ENCODE measurements at regions not wholly inside any gene's neighbourhood (a gene's known extent, or its start where the extent isn't known, plus 50 kb on each side); places are given as distances from the start of the nearest gene placed in this dataset.

DNA sequence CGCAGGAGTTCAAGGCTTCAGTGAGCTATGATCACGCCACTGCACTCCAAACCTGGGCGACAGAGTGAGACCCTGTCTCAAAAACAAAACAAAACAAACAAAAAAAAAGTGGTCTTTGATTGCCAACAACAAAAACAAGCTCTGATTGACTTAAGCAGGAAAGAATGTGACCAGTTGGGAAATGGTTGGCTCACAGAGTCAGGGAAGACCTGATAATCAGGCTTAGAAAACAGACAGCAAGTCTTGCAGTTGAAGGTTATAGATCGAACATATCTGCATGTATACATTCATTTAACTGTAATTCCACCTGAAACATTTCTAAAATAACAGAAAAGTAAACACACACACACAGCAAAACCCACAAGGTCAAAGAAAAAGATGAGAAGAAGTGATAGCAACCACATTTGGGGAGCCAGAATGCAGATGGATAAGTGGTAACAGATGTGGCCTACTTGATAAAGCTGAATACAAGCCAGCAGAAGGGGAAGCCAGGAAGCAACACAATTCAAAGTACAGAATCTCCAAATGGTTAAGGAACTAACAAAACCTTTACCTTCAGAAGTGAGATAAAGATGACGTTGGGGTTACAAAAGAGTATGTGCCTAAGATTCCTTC, 699.9 kb upstream of the ZNF385D start:
- TF ChIP-seq, protein P1, sequence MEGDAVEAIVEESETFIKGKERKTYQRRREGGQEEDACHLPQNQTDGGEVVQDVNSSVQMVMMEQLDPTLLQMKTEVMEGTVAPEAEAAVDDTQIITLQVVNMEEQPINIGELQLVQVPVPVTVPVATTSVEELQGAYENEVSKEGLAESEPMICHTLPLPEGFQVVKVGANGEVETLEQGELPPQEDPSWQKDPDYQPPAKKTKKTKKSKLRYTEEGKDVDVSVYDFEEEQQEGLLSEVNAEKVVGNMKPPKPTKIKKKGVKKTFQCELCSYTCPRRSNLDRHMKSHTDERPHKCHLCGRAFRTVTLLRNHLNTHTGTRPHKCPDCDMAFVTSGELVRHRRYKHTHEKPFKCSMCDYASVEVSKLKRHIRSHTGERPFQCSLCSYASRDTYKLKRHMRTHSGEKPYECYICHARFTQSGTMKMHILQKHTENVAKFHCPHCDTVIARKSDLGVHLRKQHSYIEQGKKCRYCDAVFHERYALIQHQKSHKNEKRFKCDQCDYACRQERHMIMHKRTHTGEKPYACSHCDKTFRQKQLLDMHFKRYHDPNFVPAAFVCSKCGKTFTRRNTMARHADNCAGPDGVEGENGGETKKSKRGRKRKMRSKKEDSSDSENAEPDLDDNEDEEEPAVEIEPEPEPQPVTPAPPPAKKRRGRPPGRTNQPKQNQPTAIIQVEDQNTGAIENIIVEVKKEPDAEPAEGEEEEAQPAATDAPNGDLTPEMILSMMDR (IDR thresholded peaks at IDR 0.05) = no peak
- no peak for TF ChIP-seq POLR2AphosphoS5 (IDR thresholded peaks at IDR 0.05)
- TF ChIP-seq POLR2A (IDR thresholded peaks at IDR 0.05) = no peak
